ENCODE measurements at regions not wholly inside any gene's neighbourhood (a gene's known extent, or its start where the extent isn't known, plus 50 kb on each side); places are given as distances from the start of the nearest gene placed in this dataset.

- Histone ChIP-seq H3K4me2 (ENCODE audit: low read depth, low read length, poor library complexity, severe bottlenecking) (no peak overlapping the region), H2AFZ (ENCODE audit: low read length) (no peak overlapping the region), H3K4me1 (ENCODE audit: insufficient read depth, low read length, poor library complexity, severe bottlenecking) (peaks cover 12% of the 10 kb centered on the region), H3K79me2 (ENCODE audit: insufficient read depth, low read length) (no peaks in the 10 kb centered on the region), H3K9me3 (ENCODE audit: insufficient read depth, low read depth, low read length) (no peaks in the 10 kb centered on the region), H3F3A (ENCODE audit: low read depth) (no peaks in the 10 kb centered on the region), H3K27me3 (ENCODE audit: insufficient read depth, low read length, poor library complexity, severe bottlenecking) (no peaks in the 10 kb centered on the region), H3K9me2 (replicated peaks; ENCODE audit: low read depth, low read length) (no peaks in the 10 kb centered on the region), H4K20me1 (ENCODE audit: insufficient read depth, low read length, poor library complexity, severe bottlenecking) (no peaks in the 10 kb centered on the region), H3K4me3 (ENCODE audit: low read length, poor library complexity, severe bottlenecking) (no peak overlapping the region), H3K9ac (ENCODE audit: low read depth, low read length, poor library complexity, severe bottlenecking) (no peak overlapping the region), H3K36me3 (ENCODE audit: insufficient read depth, low read length) (no peaks in the 10 kb centered on the region)
- TF ChIP-seq CTCF (conservative IDR thresholded peaks at IDR 0.05; ENCODE audit: low read length) (no peak), EZH2phosphoT487 (IDR thresholded peaks at IDR 0.05; ENCODE audit: borderline replicate concordance) (no peak)
Observed at GRCh38 chr2:8290771-8291352, 391.0 kb upstream of the ID2 start.

- TF ChIP-seq CTCF (conservative IDR thresholded peaks at IDR 0.05; ENCODE audit: low read length) (no peak), EZH2phosphoT487 (IDR thresholded peaks at IDR 0.05; ENCODE audit: borderline replicate concordance) (no peak)
- Histone ChIP-seq H3K27me3 (ENCODE audit: insufficient read depth, low read length, poor library complexity, severe bottlenecking) (no peaks in the 10 kb centered on the region), H4K20me1 (ENCODE audit: insufficient read depth, low read length, poor library complexity, severe bottlenecking) (no peaks in the 10 kb centered on the region), H3K36me3 (ENCODE audit: insufficient read depth, low read length) (no peaks in the 10 kb centered on the region), H3K9me3 (ENCODE audit: insufficient read depth, low read depth, low read length) (peaks cover 8% of the 10 kb centered on the region; the same call in 1 of the 2 replicates), H3K9me2 (replicated peaks; ENCODE audit: low read depth, low read length) (no peaks in the 10 kb centered on the region), H3K9ac (ENCODE audit: low read depth, low read length, poor library complexity, severe bottlenecking) (no peak overlapping the region), H3F3A (ENCODE audit: low read depth) (no peaks in the 10 kb centered on the region), H3K4me1 (ENCODE audit: insufficient read depth, low read length, poor library complexity, severe bottlenecking) (peaks cover 28% of the 10 kb centered on the region), H2AFZ (ENCODE audit: low read length) (no peak overlapping the region), H3K4me3 (ENCODE audit: low read length, poor library complexity, severe bottlenecking) (no peak overlapping the region), H3K79me2 (ENCODE audit: insufficient read depth, low read length) (no peaks in the 10 kb centered on the region), H3K4me2 (ENCODE audit: low read depth, low read length, poor library complexity, severe bottlenecking) (no peak overlapping the region)
Observed at GRCh38 chr2:8296306-8296705, 385.6 kb upstream of the ID2 start.

- Histone ChIP-seq H3K4me3 (ENCODE audit: low read length, poor library complexity, severe bottlenecking) (no peak overlapping the region), H3K4me1 (ENCODE audit: insufficient read depth, low read length, poor library complexity, severe bottlenecking) (peaks cover 38% of the 10 kb centered on the region), H3K9me3 (ENCODE audit: insufficient read depth, low read depth, low read length) (peaks cover 12% of the 10 kb centered on the region; the same call in 1 of the 2 replicates), H3K27me3 (ENCODE audit: insufficient read depth, low read length, poor library complexity, severe bottlenecking) (no peaks in the 10 kb centered on the region), H3K9ac (ENCODE audit: low read depth, low read length, poor library complexity, severe bottlenecking) (no peak overlapping the region), H3K36me3 (ENCODE audit: insufficient read depth, low read length) (no peaks in the 10 kb centered on the region), H2AFZ (ENCODE audit: low read length) (no peak overlapping the region), H4K20me1 (ENCODE audit: insufficient read depth, low read length, poor library complexity, severe bottlenecking) (no peaks in the 10 kb centered on the region), H3K9me2 (replicated peaks; ENCODE audit: low read depth, low read length) (no peaks in the 10 kb centered on the region), H3F3A (ENCODE audit: low read depth) (peaks cover 4% of the 10 kb centered on the region), H3K4me2 (ENCODE audit: low read depth, low read length, poor library complexity, severe bottlenecking) (no peak overlapping the region), H3K79me2 (ENCODE audit: insufficient read depth, low read length) (no peaks in the 10 kb centered on the region)
- TF ChIP-seq EZH2phosphoT487 (IDR thresholded peaks at IDR 0.05; ENCODE audit: borderline replicate concordance) (no peak), CTCF (conservative IDR thresholded peaks at IDR 0.05; ENCODE audit: low read length) (no peak)
Observed at GRCh38 chr2:8297376-8298231, 384.3 kb upstream of the ID2 start.

Measured in Loucy (cell line).